Stimulated activated memory B cell treated with anti-CD40 and anti-IgM and Interleukin-4, amounts not matched to agents 10 μg/mL and 1 μg/mL and 100 μg/mL, for 72 hours (primary cell): ENCODE measurements at regions not wholly inside any gene's neighbourhood (a gene's known extent, or its start where the extent isn't known, plus 50 kb on each side); places are given as distances from the start of the nearest gene placed in this dataset.
A peak's percentile ranks its signal among the peaks of the same experiment; 100 is the strongest.

Source experiments
- ATAC-seq: fragments of 150-1000 bp; cut with Tn5 transposase; 2 replicates; pipeline ENCODE4 v1.10.0; 2021
- H3K27ac Mint-ChIP-seq: one replicate; pipeline ENCODE4 v1.8.0; 2022; ENCODE audit warnings: mild to moderate bottlenecking, mixed read lengths
- H3K27me3 Mint-ChIP-seq: one replicate; pipeline ENCODE4 v1.8.0; 2022; ENCODE audit warnings: mixed read lengths
- H3K36me3 Mint-ChIP-seq: one replicate; pipeline ENCODE4 v1.8.0; 2022; ENCODE audit warnings: mixed read lengths
- H3K4me1 Mint-ChIP-seq: one replicate; pipeline ENCODE4 v1.8.0; 2022; ENCODE audit warnings: mixed read lengths
- H3K4me3 Mint-ChIP-seq: one replicate; pipeline ENCODE4 v1.8.0; 2022; ENCODE audit warnings: mild to moderate bottlenecking, moderate library complexity, mixed read lengths
- H3K9me3 Mint-ChIP-seq: one replicate; pipeline ENCODE4 v1.8.0; 2022; ENCODE audit warnings: mixed read lengths

DNA sequence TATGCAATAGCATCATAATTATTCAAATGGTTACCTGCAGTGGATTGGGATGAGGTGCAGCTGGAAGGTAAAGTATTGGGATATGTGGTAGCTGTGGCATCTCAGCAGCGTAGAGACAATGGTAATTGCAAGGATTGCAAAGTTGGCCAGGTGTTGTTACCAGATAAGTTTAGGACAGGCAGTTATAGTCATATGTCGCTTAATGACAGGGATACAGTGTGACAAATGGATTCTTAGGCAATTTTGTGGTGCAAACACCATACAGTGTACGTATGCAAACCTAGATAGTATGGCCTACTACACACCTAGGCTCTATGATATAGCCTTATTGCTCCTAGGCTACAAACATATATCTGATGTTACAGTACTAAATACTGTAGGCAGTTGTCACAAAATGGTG is 163.5 kb upstream of the LYZL2 start:
- Mint-ChIP-seq H3K4me3 (no peak overlapping the region), H3K27ac (no peak overlapping the region), H3K9me3 (no peaks in the 10 kb centered on the region), H3K36me3 (no peaks in the 10 kb centered on the region), H3K27me3 (peaks cover 22% of the 10 kb centered on the region), H3K4me1 (peaks cover 7% of the 10 kb centered on the region)
- no peak for ATAC-seq

DNA sequence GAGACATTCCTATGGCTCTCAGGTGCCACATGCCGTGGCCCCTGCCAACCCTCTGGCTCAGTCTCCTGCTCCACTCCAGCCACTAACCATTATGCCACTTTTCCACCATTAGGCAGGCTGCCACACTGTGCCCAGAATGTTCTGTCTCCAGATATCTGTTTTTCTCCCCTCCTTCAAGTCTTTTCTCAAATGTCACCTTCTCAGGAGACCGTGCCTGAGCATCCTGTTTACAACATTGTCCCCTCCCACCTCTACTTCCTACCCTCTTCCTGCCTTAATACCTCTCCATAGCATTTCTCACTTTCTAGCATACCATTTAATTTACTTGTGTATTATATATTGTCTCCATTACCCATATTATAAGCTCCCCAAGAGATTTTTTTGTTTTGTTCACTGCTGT is 162.5 kb upstream of the LYZL2 start:
- no peaks in the 10 kb centered on the region for H3K9me3 Mint-ChIP-seq
- no peaks in the 10 kb centered on the region for H3K36me3 Mint-ChIP-seq
- H3K27ac Mint-ChIP-seq: no peak overlapping the region
- peaks cover 7% of the 10 kb centered on the region for H3K4me1 Mint-ChIP-seq
- H3K27me3 Mint-ChIP-seq: peaks cover 23% of the 10 kb centered on the region
- ATAC-seq: no peak
- no peak overlapping the region for H3K4me3 Mint-ChIP-seq

DNA sequence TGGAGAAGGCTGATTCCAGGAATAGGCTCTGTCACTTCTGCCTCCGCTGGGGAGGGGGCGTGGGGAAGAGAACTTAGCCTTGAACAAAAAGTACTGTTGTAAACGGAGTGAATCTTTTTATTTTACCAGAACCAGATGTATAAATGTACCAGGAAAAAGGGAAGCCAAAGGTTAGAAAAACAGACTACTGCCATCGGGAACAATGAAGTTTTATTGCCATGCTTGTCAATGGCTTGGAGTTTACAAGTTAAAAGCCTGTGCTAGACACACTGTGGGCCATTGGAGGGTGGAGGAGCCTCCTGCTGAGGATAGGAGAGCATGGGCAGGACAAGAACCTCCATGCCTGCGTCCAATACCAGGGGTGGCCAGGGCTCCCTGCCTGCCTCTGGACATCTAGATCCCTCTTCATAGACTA is 161.7 kb upstream of the LYZL2 start:
- ATAC-seq: no peak
- Mint-ChIP-seq H3K4me3 (no peak overlapping the region), H3K4me1 (peaks cover 7% of the 10 kb centered on the region), H3K36me3 (no peaks in the 10 kb centered on the region), H3K27me3 (peaks cover 22% of the 10 kb centered on the region), H3K9me3 (no peaks in the 10 kb centered on the region), H3K27ac (no peak overlapping the region)

DNA sequence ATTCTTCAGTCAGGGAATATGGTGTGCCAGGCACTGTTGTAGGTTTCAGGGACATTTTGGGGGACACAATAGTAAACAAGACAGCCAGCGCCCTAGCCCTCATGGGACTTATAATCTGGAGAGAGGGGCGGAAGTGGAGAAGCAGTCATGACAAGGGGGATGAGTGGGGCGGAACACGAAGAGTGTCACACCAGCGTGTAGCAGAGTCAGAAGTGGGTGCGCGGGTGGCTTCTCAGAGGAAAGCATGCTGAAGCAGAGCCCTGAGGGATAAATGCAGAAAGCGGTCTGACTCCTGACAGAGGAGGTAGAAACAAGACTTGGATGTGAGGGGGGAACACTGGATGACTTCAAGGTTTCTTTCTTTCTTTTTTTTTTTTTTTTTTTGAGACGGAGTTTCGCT is 160.3 kb upstream of the LYZL2 start:
- no peak for ATAC-seq
- H3K4me1 Mint-ChIP-seq: peaks cover 7% of the 10 kb centered on the region
- H3K36me3 Mint-ChIP-seq: no peaks in the 10 kb centered on the region
- H3K9me3 Mint-ChIP-seq: no peaks in the 10 kb centered on the region
- peaks cover 28% of the 10 kb centered on the region for H3K27me3 Mint-ChIP-seq
- no peak overlapping the region for H3K27ac Mint-ChIP-seq
- no peak overlapping the region for H3K4me3 Mint-ChIP-seq

DNA sequence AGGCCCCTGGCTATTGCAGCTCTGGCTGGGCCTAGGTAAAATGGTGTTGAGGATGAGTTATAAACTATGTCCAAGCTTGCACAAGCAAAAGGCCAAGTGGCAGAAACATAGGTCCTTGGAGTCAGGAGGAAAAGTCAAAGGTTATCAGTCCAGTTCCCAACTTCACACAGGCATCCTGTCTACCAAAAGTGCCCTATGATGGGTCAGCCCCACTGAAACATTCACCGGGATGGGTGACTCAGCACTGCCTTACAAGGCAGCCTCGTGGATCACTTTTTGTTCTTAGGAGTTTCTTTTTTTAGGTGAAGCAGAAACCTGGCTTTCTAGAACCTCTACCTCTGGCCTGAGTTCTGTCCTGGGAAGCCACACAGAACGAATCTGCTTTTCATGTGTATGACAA is 158.8 kb upstream of the LYZL2 start:
- no peaks in the 10 kb centered on the region for H3K9me3 Mint-ChIP-seq
- H3K27me3 Mint-ChIP-seq: peaks cover 28% of the 10 kb centered on the region
- ATAC-seq: no peak
- H3K4me3 Mint-ChIP-seq: no peak overlapping the region
- peaks cover 13% of the 10 kb centered on the region for H3K4me1 Mint-ChIP-seq
- no peaks in the 10 kb centered on the region for H3K36me3 Mint-ChIP-seq
- no peak overlapping the region for H3K27ac Mint-ChIP-seq

DNA sequence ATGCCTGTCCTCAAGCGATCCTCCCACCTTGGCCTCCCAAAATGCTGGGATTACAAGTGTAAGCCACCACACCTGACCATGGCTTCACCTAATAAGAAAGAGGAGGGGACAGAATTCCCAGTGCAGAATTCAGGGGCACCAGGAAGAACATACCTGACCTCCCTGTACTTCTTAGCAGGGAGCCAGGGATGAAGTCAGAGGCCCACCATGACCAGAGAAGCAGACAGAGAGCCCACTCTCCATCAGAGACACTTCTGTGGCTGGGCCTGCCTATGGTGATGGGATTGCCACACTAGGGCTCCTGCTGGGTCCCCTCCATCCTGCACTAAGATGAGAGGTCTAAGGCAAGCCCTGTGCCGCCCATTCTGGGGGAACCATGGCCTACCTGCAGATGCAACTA is 157.4 kb upstream of the LYZL2 start:
- no peak overlapping the region for H3K27ac Mint-ChIP-seq
- H3K9me3 Mint-ChIP-seq: no peaks in the 10 kb centered on the region
- peaks cover 27% of the 10 kb centered on the region for H3K27me3 Mint-ChIP-seq
- peaks cover 8% of the 10 kb centered on the region for H3K4me1 Mint-ChIP-seq
- H3K36me3 Mint-ChIP-seq: no peaks in the 10 kb centered on the region
- ATAC-seq: no peak
- no peak overlapping the region for H3K4me3 Mint-ChIP-seq

DNA sequence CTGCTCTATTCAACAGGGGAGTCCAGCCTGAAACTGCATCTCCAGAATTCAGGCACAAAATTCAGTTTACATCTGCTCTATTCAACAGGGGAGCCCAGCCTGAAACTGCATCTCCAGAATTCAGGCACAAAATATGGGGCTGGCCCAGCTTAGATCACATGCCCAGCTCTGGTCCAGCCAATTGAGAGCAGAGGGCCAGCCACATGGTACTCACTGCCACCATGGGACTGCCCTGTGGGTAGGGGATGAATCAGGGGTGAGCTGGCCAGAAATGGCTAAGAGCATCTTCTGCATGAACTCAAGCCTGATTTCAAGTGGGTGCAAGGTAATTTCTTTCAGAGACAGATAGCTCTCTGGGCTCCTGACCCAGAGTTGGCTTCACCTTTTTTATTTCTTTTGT is 156.6 kb upstream of the LYZL2 start:
- no peak for ATAC-seq
- H3K9me3 Mint-ChIP-seq: no peaks in the 10 kb centered on the region
- H3K4me3 Mint-ChIP-seq: peak overlapping the region; percentile 38
- peaks cover 6% of the 10 kb centered on the region for H3K4me1 Mint-ChIP-seq
- H3K36me3 Mint-ChIP-seq: no peaks in the 10 kb centered on the region
- H3K27ac Mint-ChIP-seq: no peak overlapping the region
- peaks cover 20% of the 10 kb centered on the region for H3K27me3 Mint-ChIP-seq

DNA sequence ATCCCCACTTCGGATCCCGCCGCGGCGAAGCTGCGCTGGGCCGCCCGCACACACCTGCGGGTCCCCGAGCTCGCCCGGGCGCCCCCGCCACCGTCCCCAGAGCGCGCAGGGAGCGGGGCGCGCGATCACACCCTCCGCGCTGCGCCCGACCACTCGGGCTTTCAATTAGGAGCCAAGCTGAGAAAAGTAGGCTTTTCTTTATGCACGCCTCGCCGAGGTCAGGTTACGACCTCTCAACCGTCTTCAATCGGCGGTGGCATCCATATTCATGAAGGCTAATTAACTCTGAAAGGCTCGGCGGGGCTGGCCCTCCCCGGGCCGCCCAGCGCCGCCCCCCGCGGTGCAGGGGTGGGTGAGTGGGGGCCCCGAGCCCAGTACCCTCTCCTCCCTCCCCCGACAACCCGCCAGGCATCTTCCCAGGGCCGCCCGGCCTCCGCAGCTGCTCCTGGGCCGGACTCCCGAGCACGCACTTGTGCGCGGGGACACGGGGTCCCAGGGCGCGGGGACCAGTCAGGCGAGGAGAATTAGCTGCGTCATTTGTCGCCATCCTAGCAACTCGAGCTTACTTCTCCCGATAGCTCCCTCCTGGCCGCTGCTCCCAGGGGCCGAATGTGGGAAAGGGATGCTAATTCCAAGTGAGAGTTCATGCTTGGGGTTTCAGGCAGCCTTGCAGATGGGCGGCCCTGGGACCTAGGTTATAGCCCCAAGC is 155.5 kb upstream of the LYZL2 start:
- peaks cover 17% of the 10 kb centered on the region for H3K27me3 Mint-ChIP-seq
- peaks cover 6% of the 10 kb centered on the region for H3K4me1 Mint-ChIP-seq
- ATAC-seq: no peak
- peak overlapping the region; percentile 51 for H3K4me3 Mint-ChIP-seq
- H3K9me3 Mint-ChIP-seq: no peaks in the 10 kb centered on the region
- H3K27ac Mint-ChIP-seq: no peak overlapping the region
- no peaks in the 10 kb centered on the region for H3K36me3 Mint-ChIP-seq

DNA sequence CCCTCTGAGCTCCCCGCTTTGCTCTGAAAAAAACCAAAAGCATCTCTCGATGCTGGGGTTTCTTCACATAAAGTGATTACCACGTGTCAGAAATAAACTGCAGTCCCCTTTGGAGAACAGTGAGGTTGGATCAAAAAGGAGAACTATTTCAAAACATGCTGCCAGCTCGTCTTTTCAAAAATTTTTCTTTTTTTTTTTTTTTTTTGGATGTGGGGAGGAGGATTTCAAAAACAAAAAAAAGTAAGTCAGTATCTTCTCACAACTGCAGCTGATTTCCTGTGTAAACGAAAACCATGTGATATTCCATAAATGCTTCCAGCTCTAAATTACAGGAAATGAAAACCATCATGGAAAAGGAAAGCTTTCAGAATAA is 155.0 kb upstream of the LYZL2 start:
- H3K27ac Mint-ChIP-seq: no peak overlapping the region
- H3K36me3 Mint-ChIP-seq: no peaks in the 10 kb centered on the region

DNA sequence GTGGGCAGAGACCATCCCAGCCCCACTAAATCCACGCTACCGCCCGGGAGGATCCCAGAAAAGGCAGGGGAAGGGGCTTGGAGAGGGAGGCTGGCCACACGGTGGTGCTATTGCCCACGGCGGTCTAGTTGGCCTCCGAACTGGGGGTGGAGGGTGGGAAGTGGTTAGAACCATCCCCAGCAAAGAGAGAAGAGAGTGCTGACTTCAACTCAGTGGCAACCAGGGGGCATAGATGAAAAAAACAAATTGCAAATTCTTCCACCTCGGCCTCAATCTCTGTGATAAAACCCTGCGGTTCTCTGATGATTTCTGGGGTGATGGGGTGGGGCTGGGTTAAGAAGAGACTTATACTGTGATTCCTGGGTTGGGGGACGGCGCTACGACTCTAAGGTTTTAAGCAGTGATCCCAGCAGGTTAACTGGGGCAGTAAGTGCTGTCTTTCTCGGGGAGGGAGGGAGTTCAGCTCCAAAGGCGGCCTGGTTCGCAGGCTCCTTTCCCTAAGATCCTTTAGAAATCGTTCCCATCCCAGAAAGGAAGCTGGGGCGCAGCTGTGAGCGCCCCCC is 154.5 kb upstream of the LYZL2 start:
- Mint-ChIP-seq H3K27me3 (peaks cover 27% of the 10 kb centered on the region), H3K9me3 (no peaks in the 10 kb centered on the region), H3K4me3 (peak overlapping the region; percentile 51), H3K27ac (no peak overlapping the region), H3K36me3 (no peaks in the 10 kb centered on the region), H3K4me1 (peaks cover 6% of the 10 kb centered on the region)
- ATAC-seq: peak; percentile 71

More for the DNA sequence above, 155.0 kb upstream of the LYZL2 start:
- peaks cover 6% of the 10 kb centered on the region for H3K4me1 Mint-ChIP-seq
- no peaks in the 10 kb centered on the region for H3K9me3 Mint-ChIP-seq
- H3K4me3 Mint-ChIP-seq: peak overlapping the region; percentile 51
- peaks cover 22% of the 10 kb centered on the region for H3K27me3 Mint-ChIP-seq
- no peak for ATAC-seq

DNA sequence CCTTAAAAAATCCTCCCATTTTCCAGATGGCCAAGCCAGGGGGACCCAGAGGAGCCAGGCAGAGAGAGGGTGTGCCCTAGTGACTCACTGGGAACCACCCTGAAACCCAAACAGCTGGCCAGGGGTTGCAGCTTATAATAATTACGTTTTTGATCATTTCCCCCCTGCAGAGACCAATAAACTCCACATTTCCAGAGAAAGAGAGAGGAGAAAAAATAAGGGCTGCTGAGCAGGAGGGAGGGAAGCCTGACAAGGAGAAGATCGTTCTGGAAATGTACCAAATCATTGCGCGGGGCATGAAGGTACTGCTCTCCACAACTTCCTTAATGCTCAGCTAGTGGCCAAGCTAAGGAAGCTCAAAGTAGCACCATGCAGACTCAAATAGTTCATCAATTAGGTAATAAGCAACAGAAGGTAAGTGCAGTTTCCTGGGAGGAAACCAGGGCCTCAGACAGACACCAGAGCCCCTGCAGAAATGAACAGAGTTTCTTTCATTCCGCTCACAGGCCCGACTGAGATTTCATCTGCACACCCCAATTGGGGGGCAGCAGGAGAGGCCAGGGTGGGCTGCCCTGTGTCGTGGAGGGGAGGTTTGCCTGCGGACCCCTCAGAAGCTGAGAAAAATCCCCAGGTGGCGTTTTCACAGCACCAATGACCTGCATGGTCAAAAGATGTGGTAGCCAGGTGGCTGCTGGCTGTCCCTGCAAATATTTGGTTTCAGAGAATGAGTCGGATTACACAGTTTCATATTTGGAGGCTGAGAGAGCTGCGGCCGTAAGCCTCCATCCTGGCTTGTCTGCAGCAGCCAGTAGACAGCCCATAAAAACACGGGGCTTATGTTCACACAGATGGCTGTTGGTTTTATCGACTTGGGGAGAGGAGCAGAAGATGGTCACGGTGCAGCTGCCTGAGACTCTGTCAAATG is 153.2 kb upstream of the LYZL2 start:
- no peak overlapping the region for H3K4me3 Mint-ChIP-seq
- no peaks in the 10 kb centered on the region for H3K9me3 Mint-ChIP-seq
- H3K27ac Mint-ChIP-seq: no peak overlapping the region
- peaks cover 6% of the 10 kb centered on the region for H3K4me1 Mint-ChIP-seq
- no peak for ATAC-seq
- H3K36me3 Mint-ChIP-seq: no peaks in the 10 kb centered on the region
- peaks cover 36% of the 10 kb centered on the region for H3K27me3 Mint-ChIP-seq

DNA sequence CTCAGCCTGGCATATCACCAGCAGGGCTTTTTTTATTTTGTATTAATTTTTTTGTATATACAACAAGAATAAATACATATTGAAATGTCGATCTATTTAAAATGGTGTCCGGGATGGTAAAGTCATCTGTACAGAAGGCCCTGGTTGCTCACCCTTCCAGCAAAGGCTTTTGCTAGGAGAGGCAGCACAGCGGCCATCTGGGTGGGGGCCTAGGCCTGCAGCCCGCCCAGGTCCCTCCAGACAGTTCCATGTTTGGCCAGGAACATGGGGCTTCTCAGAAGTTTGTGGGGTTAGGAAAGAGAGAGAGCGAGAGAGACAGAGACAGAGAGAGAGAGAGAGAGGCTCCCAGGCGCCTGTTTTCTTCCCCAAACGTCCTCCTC is 152.6 kb upstream of the LYZL2 start:
- Mint-ChIP-seq H3K36me3 (no peaks in the 10 kb centered on the region), H3K4me3 (no peak overlapping the region), H3K27me3 (peaks cover 30% of the 10 kb centered on the region), H3K27ac (no peak overlapping the region), H3K9me3 (no peaks in the 10 kb centered on the region), H3K4me1 (peaks cover 6% of the 10 kb centered on the region)
- no peak for ATAC-seq

DNA sequence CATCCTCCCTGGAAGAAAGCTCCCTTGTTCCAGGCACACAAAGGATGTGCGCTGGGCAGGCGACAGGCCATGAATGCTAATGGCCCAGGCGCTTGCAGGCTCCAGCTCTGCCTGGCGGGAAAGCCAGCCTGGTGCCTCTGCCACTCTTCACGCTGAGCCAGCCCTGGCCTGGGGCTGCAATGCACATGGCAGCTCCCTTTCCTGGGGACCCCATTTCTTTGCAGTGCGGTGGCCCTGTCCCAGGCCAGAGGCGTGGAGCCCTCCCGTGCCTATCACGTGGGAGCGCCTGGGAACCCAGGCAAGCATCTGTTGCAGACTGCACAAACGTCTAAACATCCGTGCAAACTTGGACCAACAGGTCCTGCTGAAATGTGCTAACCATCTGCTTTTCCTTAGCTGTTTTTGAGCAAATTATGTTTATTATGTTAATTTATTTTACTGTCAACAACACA is 152.1 kb upstream of the LYZL2 start:
- Mint-ChIP-seq H3K4me1 (peaks cover 6% of the 10 kb centered on the region), H3K4me3 (no peak overlapping the region)

DNA sequence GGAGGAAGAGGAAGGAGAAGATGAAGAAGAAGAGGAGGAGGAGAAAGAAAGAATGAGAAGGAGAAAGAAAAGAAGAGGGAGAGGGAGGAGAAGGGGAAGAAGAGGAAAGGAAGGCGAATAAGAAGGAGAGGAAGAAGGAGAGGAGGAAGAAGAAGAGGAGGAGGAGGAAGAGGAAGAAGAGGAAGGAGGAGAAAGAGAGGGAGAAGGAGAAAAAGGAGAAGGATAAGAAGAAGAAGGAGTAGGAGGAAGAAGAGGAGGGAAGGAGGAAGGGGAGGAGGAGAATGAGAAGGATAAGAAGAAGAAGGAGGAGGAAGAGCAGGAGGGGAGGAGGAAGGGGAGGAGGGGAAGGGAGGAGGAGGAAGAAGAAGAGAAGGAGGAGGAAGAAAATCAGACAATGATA is 149.2 kb upstream of the LYZL2 start:
- H3K4me1 Mint-ChIP-seq: peaks cover 3% of the 10 kb centered on the region
- no peaks in the 10 kb centered on the region for H3K36me3 Mint-ChIP-seq
- ATAC-seq: no peak
- no peak overlapping the region for H3K4me3 Mint-ChIP-seq
- H3K27ac Mint-ChIP-seq: no peak overlapping the region
- no peaks in the 10 kb centered on the region for H3K9me3 Mint-ChIP-seq
- H3K27me3 Mint-ChIP-seq: peaks cover 22% of the 10 kb centered on the region

More for the DNA sequence above, 152.1 kb upstream of the LYZL2 start:
- H3K36me3 Mint-ChIP-seq: no peaks in the 10 kb centered on the region
- no peak overlapping the region for H3K27ac Mint-ChIP-seq
- H3K9me3 Mint-ChIP-seq: no peaks in the 10 kb centered on the region
- no peak for ATAC-seq
- peaks cover 28% of the 10 kb centered on the region for H3K27me3 Mint-ChIP-seq

DNA sequence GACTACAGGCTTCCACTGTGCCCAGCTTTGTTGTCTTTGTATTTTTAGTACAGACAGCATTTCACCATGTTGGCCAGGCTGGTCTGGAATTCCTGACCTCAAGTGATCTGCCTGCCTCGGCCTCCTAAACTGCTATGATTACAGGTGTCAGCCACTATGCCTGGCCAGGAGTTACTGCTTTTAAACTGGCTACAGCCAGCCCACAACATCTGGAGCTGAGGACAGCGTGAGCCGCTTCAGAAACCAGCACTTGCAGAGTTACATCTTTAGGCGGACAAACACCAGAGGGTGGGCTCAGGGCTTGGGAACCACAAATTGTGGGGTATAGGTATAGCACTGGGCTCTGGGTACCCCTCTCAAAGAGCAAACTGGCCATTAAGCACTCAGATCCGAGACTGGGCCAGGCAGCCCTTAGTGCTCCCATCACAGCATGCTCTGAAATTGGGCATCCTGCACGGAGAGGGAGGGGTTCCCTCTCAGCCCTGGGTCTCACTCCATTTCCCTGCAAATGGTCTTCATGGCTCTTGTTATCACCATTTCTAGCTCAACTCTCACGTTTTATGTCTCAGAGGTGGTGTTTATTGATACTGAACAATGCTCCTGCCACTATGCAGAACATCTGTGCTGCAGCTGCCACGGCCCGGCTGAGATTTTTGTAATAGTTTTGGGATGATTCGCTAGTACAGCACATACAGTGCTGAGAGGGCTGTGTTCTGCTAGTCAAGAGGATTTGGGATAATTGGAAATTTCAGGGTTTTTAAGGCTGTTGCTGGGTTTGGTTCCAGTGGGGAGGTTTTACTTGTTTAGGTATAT is 146.4 kb upstream of the LYZL2 start:
- Mint-ChIP-seq H3K27ac (no peak overlapping the region), H3K27me3 (peaks cover 22% of the 10 kb centered on the region), H3K36me3 (no peaks in the 10 kb centered on the region), H3K4me1 (no peaks in the 10 kb centered on the region), H3K4me3 (no peak overlapping the region), H3K9me3 (peaks cover 4% of the 10 kb centered on the region)
- no peak for ATAC-seq
